T-helper 17 cell (primary cell): ENCODE measurements at regions not wholly inside any gene's neighbourhood (a gene's known extent, or its start where the extent isn't known, plus 50 kb on each side); places are given as distances from the start of the nearest gene placed in this dataset.
"Not testable (repeated sequence)": the region's sequence is repeated elsewhere in the genome, so short reads cannot be mapped to it uniquely, and the experiment has no call there.

Experiments
- ATAC-seq: fragments of 150-1000 bp; cut with Tn5 transposase; 2 replicates; pipeline ENCODE4 v1.10.0; 2021; ENCODE audit warnings: mild to moderate bottlenecking, moderate library complexity
- DNase-seq, 3 donors: peaks; one replicate each; pipeline versions ENCODE4 v3.0.0 to v3.0.0-alpha.2; 2020 to 2021
- H3K9me3 ChIP-seq: one replicate; pipeline ENCODE4 v1.7.0; 2013; ENCODE audit warnings: low read length, mild to moderate bottlenecking; ENCODE audit not compliant: control insufficient read depth, poor library complexity, severe bottlenecking
- H3K27ac Mint-ChIP-seq: one replicate; pipeline ENCODE4 v1.8.0; 2022; ENCODE audit warnings: mild to moderate bottlenecking, moderate library complexity, mixed read lengths
- H3K27me3 Mint-ChIP-seq: one replicate; pipeline ENCODE4 v1.8.0; 2022; ENCODE audit warnings: mixed read lengths
- H3K36me3 Mint-ChIP-seq: one replicate; pipeline ENCODE4 v1.8.0; 2022; ENCODE audit warnings: low read depth, mixed read lengths
- H3K4me1 Mint-ChIP-seq: one replicate; pipeline ENCODE4 v1.8.0; 2022; ENCODE audit warnings: mild to moderate bottlenecking, mixed read lengths
- H3K4me3 Mint-ChIP-seq: one replicate; pipeline ENCODE4 v1.8.0; 2022; ENCODE audit warnings: mild to moderate bottlenecking, moderate library complexity, mixed read lengths

DNA sequence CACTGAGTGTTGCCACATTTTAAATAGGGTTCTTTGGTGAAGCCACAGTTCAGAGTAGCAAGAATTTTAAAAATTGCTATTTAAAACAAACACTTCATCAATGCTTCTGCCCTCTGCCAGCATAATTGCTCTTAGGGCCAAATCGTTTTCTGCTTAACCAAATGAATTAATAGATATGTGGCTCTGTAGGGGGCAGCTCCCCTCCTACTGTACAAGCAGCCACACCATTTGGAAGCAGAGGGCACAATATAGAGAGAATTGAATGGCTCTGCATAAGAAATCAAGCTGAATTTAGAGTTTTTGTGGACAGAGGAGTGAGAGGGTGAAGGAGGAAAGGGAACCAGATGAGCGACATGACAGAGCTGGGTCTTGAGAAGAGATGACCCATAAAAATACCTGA is 103.8 kb upstream of the ELMO1 start:
- ATAC-seq, DNase-seq, H3K36me3 Mint-ChIP-seq, H3K4me3 Mint-ChIP-seq, H3K9me3 ChIP-seq, H3K27ac Mint-ChIP-seq, H3K4me1 Mint-ChIP-seq: not testable (repeated sequence)
- H3K27me3 Mint-ChIP-seq: peaks cover 57% of the 10 kb centered on the region

DNA sequence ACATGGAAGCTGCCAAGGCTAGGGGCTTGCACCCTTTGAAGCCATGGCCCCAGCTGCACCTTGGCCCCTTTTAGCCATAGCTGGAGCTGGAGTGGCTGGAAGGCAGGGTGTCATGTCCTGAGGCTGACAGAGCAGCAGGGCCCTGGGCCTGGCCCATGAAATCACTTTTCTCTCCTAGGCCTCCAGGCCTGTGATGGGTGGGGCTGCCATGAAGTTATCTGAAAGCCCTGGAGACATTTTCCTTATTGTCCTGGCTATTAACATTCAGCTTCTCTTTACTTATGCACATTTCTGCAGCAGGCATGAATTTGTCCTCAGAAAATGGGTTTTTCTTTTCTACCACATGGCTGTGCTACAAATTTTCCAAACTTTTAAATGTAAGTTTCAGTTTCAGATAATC is 106.9 kb upstream of the ELMO1 start:
- no peaks in the 10 kb centered on the region for H3K4me1 Mint-ChIP-seq
- H3K27me3 Mint-ChIP-seq: peaks cover 50% of the 10 kb centered on the region
- H3K36me3 Mint-ChIP-seq: peaks cover 2% of the 10 kb centered on the region
- H3K4me3 Mint-ChIP-seq: no peak overlapping the region
- DNase-seq (no peak), ATAC-seq (no peak)
- H3K27ac Mint-ChIP-seq: no peak overlapping the region
- H3K9me3 ChIP-seq: no peaks in the 10 kb centered on the region

DNA sequence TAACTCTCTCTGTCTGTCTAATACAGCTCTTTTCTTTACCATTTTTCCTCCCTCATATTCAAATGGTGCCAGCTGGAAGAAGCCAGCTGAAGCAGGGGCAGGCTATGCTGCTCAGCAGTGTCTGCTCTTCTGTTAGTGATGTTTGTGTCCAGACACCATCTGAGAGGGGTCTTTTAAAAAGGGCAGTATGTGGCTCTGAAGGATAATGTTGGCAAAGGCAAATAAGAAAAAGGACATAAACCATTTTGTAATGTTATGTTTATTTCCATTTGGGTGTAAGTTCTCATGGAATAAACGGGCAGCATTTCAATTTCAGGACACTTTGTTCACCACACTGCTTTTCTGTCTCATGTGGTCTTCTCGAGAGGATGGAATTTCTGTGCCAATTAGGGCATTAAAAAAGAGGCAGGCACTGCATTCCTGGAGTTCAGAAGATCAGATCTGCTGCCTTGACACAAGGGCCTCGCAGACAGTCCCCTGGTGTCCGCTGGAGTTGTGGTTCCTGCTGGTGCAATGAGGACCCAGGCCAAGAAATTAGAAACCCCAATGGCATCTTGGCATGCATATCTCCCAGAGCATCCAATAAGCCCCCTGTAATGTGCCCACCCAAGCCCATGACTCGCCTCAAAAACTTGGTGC is 109.0 kb upstream of the ELMO1 start:
- H3K9me3 ChIP-seq: no peaks in the 10 kb centered on the region
- H3K36me3 Mint-ChIP-seq: peaks cover 2% of the 10 kb centered on the region
- no peak overlapping the region for H3K27ac Mint-ChIP-seq
- H3K4me3 Mint-ChIP-seq: no peak overlapping the region
- DNase-seq: no peak
- ATAC-seq: no peak
- H3K27me3 Mint-ChIP-seq: peaks cover 40% of the 10 kb centered on the region
- no peaks in the 10 kb centered on the region for H3K4me1 Mint-ChIP-seq

DNA sequence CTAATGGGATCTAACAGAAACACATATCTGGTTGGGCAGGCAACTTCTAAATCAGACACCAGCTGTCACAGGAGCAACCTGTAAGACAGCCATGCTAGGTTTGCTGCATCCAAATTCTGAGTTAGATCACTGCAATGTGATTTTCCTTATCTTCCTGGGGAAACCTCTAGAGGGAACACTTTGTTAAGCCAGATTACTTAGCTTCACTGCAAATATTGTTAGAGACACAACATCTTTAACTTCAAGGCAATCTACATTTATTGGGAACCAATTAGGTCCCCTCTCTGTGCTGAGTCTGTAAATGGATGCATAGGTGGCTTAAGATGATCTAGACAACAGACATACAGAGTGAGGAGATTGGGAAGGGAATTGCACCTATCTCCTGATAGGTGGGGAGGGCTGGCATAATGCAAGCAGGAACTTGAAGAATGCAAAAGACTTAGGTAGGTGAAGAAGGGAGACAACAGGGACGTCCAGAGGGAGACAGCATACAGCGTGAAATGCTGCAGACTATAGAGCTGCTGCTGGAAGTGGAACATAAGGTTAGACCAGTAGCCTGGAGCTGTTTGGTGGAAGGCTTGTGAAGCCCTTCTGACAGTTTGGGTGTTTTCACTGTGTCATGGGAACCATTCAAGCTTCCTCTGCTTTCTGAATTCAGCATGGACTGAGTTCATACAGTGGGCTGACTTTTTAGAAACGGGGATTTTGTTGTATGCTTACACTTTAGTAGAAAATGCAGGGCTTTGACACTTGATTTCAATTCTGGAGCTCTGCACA is 109.8 kb upstream of the ELMO1 start:
- no peak for DNase-seq
- no peaks in the 10 kb centered on the region for H3K9me3 ChIP-seq
- Mint-ChIP-seq H3K4me1 (no peaks in the 10 kb centered on the region), H3K27me3 (peaks cover 40% of the 10 kb centered on the region), H3K27ac (no peak overlapping the region), H3K4me3 (no peak overlapping the region), H3K36me3 (peaks cover 2% of the 10 kb centered on the region)
- ATAC-seq: no peak

DNA sequence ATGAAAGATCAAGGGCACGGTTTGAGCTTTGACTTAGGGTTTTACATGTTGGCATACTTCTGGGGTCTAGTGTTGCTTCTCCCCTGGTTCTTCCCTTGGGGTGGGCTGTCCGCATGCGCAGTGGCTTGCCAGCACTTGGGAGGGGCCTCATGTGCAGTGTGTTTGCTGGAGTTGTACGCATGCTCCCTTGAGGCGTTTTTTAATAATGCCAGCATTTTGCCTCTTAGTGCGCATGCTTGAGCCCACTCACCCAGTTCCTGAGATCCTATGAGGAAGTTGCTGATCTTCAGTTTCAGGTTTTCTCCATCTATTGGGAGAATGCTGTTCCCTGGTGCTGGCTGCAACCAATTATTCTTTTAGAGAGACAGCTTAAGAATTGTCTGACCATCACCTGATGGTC is 113.4 kb upstream of the GPR141 start:
- Mint-ChIP-seq H3K36me3 (no peaks in the 10 kb centered on the region), H3K4me3 (no peak overlapping the region), H3K4me1 (no peaks in the 10 kb centered on the region), H3K27me3 (peaks cover 54% of the 10 kb centered on the region), H3K27ac (no peak overlapping the region)
- no peak for ATAC-seq
- no peaks in the 10 kb centered on the region for H3K9me3 ChIP-seq
- DNase-seq: no peak

DNA sequence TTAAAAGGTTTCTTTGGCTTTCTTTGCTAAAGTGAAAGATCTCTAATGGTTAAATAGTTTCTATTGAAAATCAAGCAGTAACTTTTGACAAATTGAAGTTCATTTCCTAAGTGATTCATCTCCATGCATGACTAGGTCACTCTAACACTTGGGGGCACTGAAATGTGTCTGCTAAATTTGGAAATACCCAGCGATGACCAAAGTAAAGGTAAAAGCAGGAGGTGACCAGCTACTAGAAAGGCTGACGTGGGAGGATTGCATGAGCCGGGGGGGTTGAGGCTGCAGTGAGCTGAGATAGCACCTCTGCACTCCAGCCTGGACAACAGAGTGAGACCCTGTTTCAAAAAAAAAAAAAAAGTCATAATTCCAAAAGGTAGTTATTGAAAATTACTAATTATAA is 111.8 kb upstream of the GPR141 start:
- DNase-seq (no peak), ATAC-seq (no peak)
- Mint-ChIP-seq H3K27ac (no peak overlapping the region), H3K27me3 (peaks cover 60% of the 10 kb centered on the region), H3K4me3 (no peak overlapping the region), H3K36me3 (no peaks in the 10 kb centered on the region), H3K4me1 (no peaks in the 10 kb centered on the region)
- no peaks in the 10 kb centered on the region for H3K9me3 ChIP-seq

DNA sequence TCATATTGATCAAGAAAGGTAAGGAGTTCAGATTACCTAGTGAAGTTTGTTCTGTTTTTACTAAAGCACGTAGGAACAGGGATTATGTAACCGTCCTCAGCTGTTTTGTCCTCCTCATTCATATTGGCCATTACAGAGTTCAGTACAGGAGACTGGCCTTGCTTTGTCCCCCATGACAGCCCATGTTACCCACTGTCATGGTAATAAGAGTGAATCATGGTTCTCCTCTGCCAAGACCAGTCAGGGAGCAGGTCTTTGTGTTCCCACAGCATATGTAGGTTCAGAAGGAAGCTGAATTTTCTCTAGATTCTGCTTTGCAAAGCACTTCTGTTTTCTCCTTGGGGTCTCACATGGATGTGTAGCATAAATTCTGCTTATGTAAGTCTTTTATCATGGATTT is 106.2 kb upstream of the GPR141 start:
- H3K27me3 Mint-ChIP-seq: peaks cover 43% of the 10 kb centered on the region
- H3K27ac Mint-ChIP-seq: no peak overlapping the region
- H3K4me3 Mint-ChIP-seq: no peak overlapping the region

DNA sequence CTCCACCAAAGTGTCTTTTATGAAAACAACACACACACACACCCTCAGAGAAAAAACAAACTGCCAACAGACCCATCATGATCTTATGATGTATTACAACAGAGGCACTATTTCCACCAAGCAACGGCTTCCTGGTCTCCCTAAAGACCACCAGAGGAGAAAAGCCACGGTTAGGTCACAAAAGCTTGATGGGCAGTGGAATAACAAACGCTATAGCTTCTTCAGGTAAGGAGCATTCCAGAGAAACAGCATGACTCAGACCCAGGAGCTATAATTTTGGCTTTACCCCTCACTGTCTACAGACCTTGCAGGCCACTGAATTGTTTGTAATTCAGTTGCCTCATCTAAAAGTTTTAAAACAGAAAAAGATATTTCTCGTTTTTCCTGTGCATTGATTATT is 105.7 kb upstream of the GPR141 start:
- ATAC-seq (no peak), DNase-seq (no peak)
- H3K9me3 ChIP-seq: no peaks in the 10 kb centered on the region
- H3K4me3 Mint-ChIP-seq: no peak overlapping the region
- H3K4me1 Mint-ChIP-seq: no peaks in the 10 kb centered on the region
- H3K36me3 Mint-ChIP-seq: no peaks in the 10 kb centered on the region
- peaks cover 44% of the 10 kb centered on the region for H3K27me3 Mint-ChIP-seq
- no peak overlapping the region for H3K27ac Mint-ChIP-seq

More for the DNA sequence above, 106.2 kb upstream of the GPR141 start:
- DNase-seq (no peak), ATAC-seq (no peak)
- no peaks in the 10 kb centered on the region for H3K36me3 Mint-ChIP-seq
- H3K4me1 Mint-ChIP-seq: no peaks in the 10 kb centered on the region
- no peaks in the 10 kb centered on the region for H3K9me3 ChIP-seq

DNA sequence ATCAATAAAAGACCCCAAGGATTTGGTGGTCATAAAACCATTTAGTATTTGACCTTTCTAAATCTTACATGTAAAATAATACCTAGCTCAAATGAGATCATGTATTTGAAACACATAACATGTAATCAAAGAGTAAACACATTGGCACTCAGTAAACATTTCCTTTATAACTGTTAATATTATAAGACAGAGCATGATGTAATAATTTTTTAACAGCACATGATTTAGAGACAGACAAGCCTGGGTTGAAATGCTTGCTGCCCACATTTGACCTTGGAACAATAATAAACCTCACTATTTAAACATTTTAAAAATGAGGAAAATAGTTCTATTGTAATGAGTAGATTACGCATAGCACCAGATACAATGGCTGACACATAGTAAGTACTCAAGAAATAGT is 105.2 kb upstream of the GPR141 start:
- ATAC-seq: no peak
- DNase-seq: no peak
- no peaks in the 10 kb centered on the region for H3K9me3 ChIP-seq
- Mint-ChIP-seq H3K27me3 (peaks cover 48% of the 10 kb centered on the region), H3K36me3 (no peaks in the 10 kb centered on the region), H3K4me1 (no peaks in the 10 kb centered on the region), H3K27ac (no peak overlapping the region), H3K4me3 (no peak overlapping the region)

DNA sequence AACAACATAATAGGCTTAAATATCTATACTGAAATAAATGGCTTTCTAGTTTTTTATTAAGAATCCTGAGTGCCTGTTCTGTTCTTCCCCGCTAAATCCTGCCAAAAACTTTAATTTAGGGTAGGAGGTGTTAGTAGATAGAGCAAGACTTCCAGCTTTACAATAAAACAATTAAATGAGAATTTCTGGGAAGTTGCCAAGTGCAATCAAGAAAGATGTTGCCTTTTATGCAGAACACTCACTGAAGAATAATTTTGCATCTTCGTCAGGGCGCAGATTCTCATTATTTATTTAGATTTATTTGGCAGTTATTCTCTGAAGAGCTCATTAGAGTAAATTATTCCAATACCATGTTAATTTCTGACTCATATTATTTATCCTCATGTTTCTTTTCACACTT is 103.2 kb upstream of the GPR141 start:
- Mint-ChIP-seq H3K27me3 (peaks cover 46% of the 10 kb centered on the region), H3K36me3 (no peaks in the 10 kb centered on the region), H3K27ac (no peak overlapping the region), H3K4me1 (no peaks in the 10 kb centered on the region), H3K4me3 (no peak overlapping the region)
- H3K9me3 ChIP-seq: no peaks in the 10 kb centered on the region
- DNase-seq (no peak), ATAC-seq (no peak)

DNA sequence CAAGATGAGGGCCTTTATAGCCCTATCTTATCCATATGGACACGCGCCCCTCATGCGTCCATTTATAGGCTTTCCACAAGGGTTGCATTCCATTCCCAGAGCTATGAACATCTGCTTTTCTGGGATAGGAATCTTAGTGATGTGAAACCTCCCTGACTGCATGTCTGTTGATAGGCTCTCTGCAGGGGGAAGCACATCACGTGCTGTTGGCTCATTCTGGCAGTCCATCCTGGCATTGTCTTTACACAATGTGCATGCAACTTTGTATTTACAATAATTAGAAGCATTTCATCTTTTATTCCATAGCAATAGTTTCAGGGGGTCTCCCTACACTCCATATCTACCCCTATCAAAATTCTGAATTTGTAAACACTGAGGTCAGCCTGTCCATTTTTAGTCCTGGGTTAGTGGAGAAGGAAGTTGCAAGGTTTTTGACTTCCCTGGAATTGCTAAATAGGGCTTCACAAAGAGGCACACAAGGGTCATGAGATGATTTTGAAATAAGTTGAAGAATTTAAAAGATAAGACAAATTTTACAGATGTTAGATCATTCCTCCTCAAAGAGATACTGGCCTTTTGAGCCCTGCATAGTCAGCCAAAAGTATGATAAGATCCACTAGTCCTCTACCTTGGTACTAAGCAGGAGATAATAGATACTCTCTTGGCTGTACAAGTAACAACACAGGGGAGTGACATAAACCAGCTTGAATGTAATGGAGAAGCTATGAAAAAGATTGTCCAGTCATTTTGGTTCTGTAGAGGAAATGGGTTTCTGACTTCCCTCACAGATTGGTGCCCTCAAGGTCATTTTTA is 98.7 kb upstream of the GPR141 start:
- H3K27me3 Mint-ChIP-seq: peaks cover 59% of the 10 kb centered on the region
- H3K36me3 Mint-ChIP-seq, ATAC-seq, H3K9me3 ChIP-seq, H3K4me1 Mint-ChIP-seq, H3K27ac Mint-ChIP-seq, H3K4me3 Mint-ChIP-seq, DNase-seq: not testable (repeated sequence)

DNA sequence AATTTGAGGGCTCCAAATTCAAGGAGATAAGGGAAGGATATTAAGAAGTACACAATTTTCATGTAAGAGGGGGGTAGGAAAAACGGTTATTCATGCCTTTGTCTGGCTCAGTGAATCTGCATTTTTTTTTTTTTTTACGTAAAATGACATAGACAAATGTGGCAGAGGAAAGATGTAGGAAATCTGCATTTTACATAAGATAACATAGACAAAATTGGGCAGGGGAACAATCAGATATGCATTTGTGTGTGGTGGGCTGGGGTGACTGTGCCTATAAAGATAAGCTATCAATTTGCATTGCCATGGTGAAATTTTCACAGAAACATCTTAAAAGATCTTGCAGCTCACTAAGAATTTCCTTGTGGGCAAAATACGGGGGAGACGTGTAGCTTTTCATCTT is 92.7 kb upstream of the GPR141 start:
- H3K4me3 Mint-ChIP-seq: no peak overlapping the region
- no peak for DNase-seq
- H3K9me3 ChIP-seq: no peaks in the 10 kb centered on the region

DNA sequence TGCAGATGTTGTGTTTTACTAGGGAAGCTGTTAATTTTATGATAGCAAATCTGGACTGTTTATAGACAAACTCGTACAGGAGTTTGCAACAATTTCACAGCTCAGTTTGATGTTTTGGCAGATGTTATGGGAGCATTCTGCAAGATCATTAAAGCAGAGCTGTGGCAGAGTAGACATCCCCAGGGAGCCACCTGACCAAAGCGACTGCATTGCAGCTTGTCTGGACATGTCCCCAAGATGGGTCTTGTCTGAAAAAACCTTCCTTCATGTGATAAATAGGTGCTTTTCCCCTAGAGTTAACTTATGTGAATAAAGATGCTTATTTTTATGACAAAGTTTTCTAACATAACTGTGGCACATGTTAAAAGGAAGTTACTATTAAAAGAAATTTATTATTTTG is 91.2 kb upstream of the GPR141 start:
- Mint-ChIP-seq H3K27me3 (peaks cover 28% of the 10 kb centered on the region), H3K4me1 (no peaks in the 10 kb centered on the region), H3K27ac (no peak overlapping the region), H3K36me3 (no peaks in the 10 kb centered on the region), H3K4me3 (no peak overlapping the region)
- DNase-seq (no peak), ATAC-seq (no peak)
- no peaks in the 10 kb centered on the region for H3K9me3 ChIP-seq

More for the DNA sequence above, 92.7 kb upstream of the GPR141 start:
- no peaks in the 10 kb centered on the region for H3K4me1 Mint-ChIP-seq
- no peak for ATAC-seq
- no peaks in the 10 kb centered on the region for H3K36me3 Mint-ChIP-seq
- peaks cover 34% of the 10 kb centered on the region for H3K27me3 Mint-ChIP-seq
- H3K27ac Mint-ChIP-seq: no peak overlapping the region
